SK-N-SH (cell line): ENCODE measurements at regions not wholly inside any gene's neighbourhood (a gene's known extent, or its start where the extent isn't known, plus 50 kb on each side); places are given as distances from the start of the nearest gene placed in this dataset.

ENCODE experiments used
- CTCF ChIA-PET: fragments of 300-600, 350-600 bp; formaldehyde crosslinking; extraction: SDS; loops from one replicate; lab custom pipeline; 2021; lab: Yijun Ruan, JAX
- POLR2A ChIA-PET: fragments of 350-600 bp; sonication (Branson Sonifier 250); formaldehyde crosslinking; extraction: SDS; loops from one replicate; lab custom pipeline; 2020; ENCODE audit warnings: antibody characterized with exemption, inconsistent platforms; lab: Yijun Ruan, JAX
- DNase-seq: peaks from one replicate; pipeline ENCODE4 v3.0.0; 2012
- H2AFZ ChIP-seq: fragments of 200-600 bp; sonication (generic); 2 replicates; pipeline ENCODE4 v1.8.1; 2016; ENCODE audit warnings: antibody characterized with exemption, mild to moderate bottlenecking, low read depth
- H3F3A ChIP-seq: fragments of 200-600 bp; sonication (generic); replicated peaks from 2 replicates; pipeline ENCODE3; 2016; ENCODE audit warnings: antibody characterized with exemption, mild to moderate bottlenecking; ENCODE audit not compliant: insufficient read depth
- H3K27ac ChIP-seq, 2 experiments: fragments of 200-500 bp in 1 of 2; fragments of 200-600 bp in 1 of 2; sonication (Bioruptor generic) in 1 of 2; sonication (generic), shearing (Covaris generic) in 1 of 2; 2 replicates each; pipeline versions ENCODE4 v1.5.1 to v1.6.1; 2014 to 2016; ENCODE audit warnings: low read depth in 2 of 2, inconsistent platforms in 1 of 2, low read length in 1 of 2, mild to moderate bottlenecking in 1 of 2, mixed read lengths in 1 of 2
- H3K27me3 ChIP-seq: fragments of 200-600 bp; sonication (generic), shearing (Covaris generic); 2 replicates; pipeline ENCODE4 v1.6.1; 2016; ENCODE audit warnings: mixed run types; ENCODE audit not compliant: insufficient read depth
- H3K36me3 ChIP-seq, 2 experiments: fragments of 200-500 bp in 1 of 2; fragments of 200-600 bp in 1 of 2; sonication (Bioruptor generic) in 1 of 2; sonication (generic) in 1 of 2; replicated peaks in 1 of 2; 2 replicates each; pipeline versions ENCODE3 to v1.5.1; 2014 to 2016; ENCODE audit warnings: low read length in 1 of 2, mild to moderate bottlenecking in 1 of 2; ENCODE audit not compliant: insufficient read depth in 2 of 2, control insufficient read depth in 1 of 2
- H3K4me1 ChIP-seq, 2 experiments: fragments of 200-500 bp in 1 of 2; fragments of 200-600 bp in 1 of 2; sonication (Bioruptor generic) in 1 of 2; sonication (generic), shearing (Covaris generic) in 1 of 2; 2 replicates each; pipeline versions ENCODE4 v1.5.1 to v1.6.1; 2014 to 2016; ENCODE audit warnings: low read depth in 1 of 2, low read length in 1 of 2, mixed run types in 1 of 2; ENCODE audit not compliant: insufficient read depth in 2 of 2, control insufficient read depth in 1 of 2
- H3K4me2 ChIP-seq: fragments of 200-600 bp; sonication (generic), shearing (Covaris generic); 2 replicates; pipeline ENCODE4 v1.6.1; 2017; ENCODE audit warnings: mixed run types
- H3K4me3 ChIP-seq, 2 experiments: fragments of 200-500 bp in 1 of 2; fragments of 200-600 bp in 1 of 2; sonication (Bioruptor generic) in 1 of 2; sonication (generic), shearing (Covaris generic) in 1 of 2; 2 replicates each; pipeline versions ENCODE4 v1.5.1 to v1.8.1; 2014 to 2016; ENCODE audit warnings: low read depth in 2 of 2, inconsistent platforms in 1 of 2, low read length in 1 of 2, mild to moderate bottlenecking in 1 of 2, mixed read lengths in 1 of 2, moderate library complexity in 1 of 2
- H3K79me2 ChIP-seq: fragments of 200-600 bp; sonication (generic); 2 replicates; pipeline ENCODE4 v1.8.1; 2017; ENCODE audit warnings: mild to moderate bottlenecking; ENCODE audit not compliant: insufficient read depth
- H3K9ac ChIP-seq: fragments of 200-600 bp; sonication (generic); 2 replicates; pipeline ENCODE4 v1.6.1; 2017; ENCODE audit warnings: mixed run types
- H3K9me2 ChIP-seq: fragments of 200-600 bp; sonication (generic); 2 replicates; pipeline ENCODE4 v1.6.1; 2017; ENCODE audit warnings: mixed run types
- H3K9me3 ChIP-seq: fragments of 200-600 bp; sonication (generic); 2 replicates; pipeline ENCODE4 v1.6.1; 2017; ENCODE audit warnings: mixed run types, mild to moderate bottlenecking, moderate library complexity
- H4K20me1 ChIP-seq: fragments of 200-600 bp; sonication (generic); 2 replicates; pipeline ENCODE4 v1.6.1; 2017; ENCODE audit warnings: mild to moderate bottlenecking, mixed run types; ENCODE audit not compliant: insufficient read depth
- CHD2 ChIP-seq: fragments of 150-350 bp; IDR thresholded peaks from 2 replicates; pipeline ENCODE4 v1.6.1; 2018; ENCODE audit warnings: low read length; ENCODE audit not compliant: partially characterized antibody
- EP300 ChIP-seq, 2 experiments: IDR thresholded peaks; 2 replicates each; pipeline versions ENCODE4 v1.4.0 to v1.6.1; 2012; ENCODE audit warnings: borderline replicate concordance in 1 of 2, low read depth in 1 of 2, low read length in 1 of 2
- EZH2phosphoT487 ChIP-seq: fragments of 200-600 bp; sonication (generic); IDR thresholded peaks from 2 replicates; pipeline ENCODE4 v1.6.1; 2017; ENCODE audit warnings: low read depth, mixed run types, mild to moderate bottlenecking, antibody characterized with exemption, moderate library complexity, borderline replicate concordance
- FOSL2 ChIP-seq: IDR thresholded peaks from 2 replicates; pipeline ENCODE4 v1.4.0; 2012; ENCODE audit warnings: low read depth, mild to moderate bottlenecking, moderate library complexity, borderline replicate concordance
- FOXJ3 ChIP-seq: sonication (generic); formaldehyde crosslinking; IDR thresholded peaks from 2 replicates; pipeline ENCODE4 v1.5.1; 2020; ENCODE audit warnings: mild to moderate bottlenecking, missing genetic modification reagents
- GATA2 ChIP-seq: sonication (generic); formaldehyde crosslinking; IDR thresholded peaks from 2 replicates; pipeline ENCODE4 v1.5.0; 2020; ENCODE audit warnings: mild to moderate bottlenecking, missing genetic modification reagents
- JUND ChIP-seq: IDR thresholded peaks from 2 replicates; pipeline ENCODE4 v1.4.0; 2012
- MAX ChIP-seq: IDR thresholded peaks from 2 replicates; pipeline ENCODE4 v1.4.0; 2012; ENCODE audit warnings: low read depth
- MEF2A ChIP-seq: IDR thresholded peaks from 2 replicates; pipeline ENCODE4 v1.4.0; 2012; ENCODE audit warnings: low read depth, borderline replicate concordance
- MXI1 ChIP-seq: IDR thresholded peaks from 2 replicates; pipeline ENCODE4 v1.6.1; 2012; ENCODE audit warnings: mild to moderate bottlenecking, low read depth, low read length, improper control_type of control experiment
- NFIC ChIP-seq: IDR thresholded peaks from 2 replicates; pipeline ENCODE4 v1.4.0; 2012; ENCODE audit warnings: borderline replicate concordance
- NRF1 ChIP-seq: IDR thresholded peaks from 2 replicates; pipeline ENCODE4 v1.6.1; 2012; ENCODE audit warnings: low read depth, mild to moderate bottlenecking, low read length
- RAD21 ChIP-seq: IDR thresholded peaks from 2 replicates; pipeline ENCODE4 v1.6.1; 2012; ENCODE audit warnings: mild to moderate bottlenecking, low read length
- RFX5 ChIP-seq: IDR thresholded peaks from 2 replicates; pipeline ENCODE4 v1.6.1; 2012; ENCODE audit warnings: mild to moderate bottlenecking, improper control_type of control experiment, low read length
- RXRA ChIP-seq: IDR thresholded peaks from 2 replicates; pipeline ENCODE4 v1.4.0; 2012; ENCODE audit warnings: low read depth, mild to moderate bottlenecking, borderline replicate concordance
- SIN3A ChIP-seq: IDR thresholded peaks from 2 replicates; pipeline ENCODE4 v1.6.1; 2012; ENCODE audit warnings: low read depth, mild to moderate bottlenecking, low read length, moderate library complexity, borderline replicate concordance
- TAF1 ChIP-seq: IDR thresholded peaks from 2 replicates; pipeline ENCODE4 v1.6.1; 2012; ENCODE audit warnings: low read depth, mild to moderate bottlenecking, low read length, moderate library complexity, borderline replicate concordance
- USF1 ChIP-seq: IDR thresholded peaks from 2 replicates; pipeline ENCODE4 v1.4.0; 2012; ENCODE audit warnings: low read depth, borderline replicate concordance
- USF2 ChIP-seq: fragments of 150-350 bp; IDR thresholded peaks from 2 replicates; pipeline ENCODE4 v1.6.1; 2017; ENCODE audit warnings: antibody characterized with exemption, low read length, low read depth, borderline replicate concordance
- ZBTB33 ChIP-seq: IDR thresholded peaks from 2 replicates; pipeline ENCODE4 v1.4.0; 2012; ENCODE audit warnings: low read depth, borderline replicate concordance
- WGBS: methylation state at CpG from one replicate; pipeline ENCODE4 v1.1.6; 2017; ENCODE audit warnings: low lambda C conversion rate; 5-methylcytosine and 5-hydroxymethylcytosine counted together

GRCh38 chr4:138773321-138773720 is 242.3 kb upstream of the NOCT start (continued):
- TF ChIP-seq FOSL2 (no peak), GATA2 (no peak)
- TF ChIP-seq, all 33 proteins: peak for 0

GRCh38 chr4:138772366-138772765 is 243.2 kb upstream of the NOCT start:
- H3K79me2 ChIP-seq: no peaks in the 10 kb centered on the region
- no peaks in the 10 kb centered on the region; the same call in 1 of the 2 replicates for H3K27me3 ChIP-seq
- no peak overlapping the region for H2AFZ ChIP-seq
- no peaks in the 10 kb centered on the region for H4K20me1 ChIP-seq
- CTCF ChIA-PET: interaction anchor here (1.9 kb wide), 1 partner anchor 14 kb away, joined by 4 read pairs; no protein-coding TSS in a partner anchor
- no peaks in the 10 kb centered on the region for H3F3A ChIP-seq
- no peak overlapping the region for H3K27ac ChIP-seq
- POLR2A ChIA-PET: no interaction called here
- H3K9me3 ChIP-seq: no peaks in the 10 kb centered on the region; the same call in 1 of the 2 replicates
- H3K9me2 ChIP-seq: no peaks in the 10 kb centered on the region
- H3K4me1 ChIP-seq: peaks cover 0 to 7% of the 10 kb centered on the region in 2 experiments; a peak in 1 of 4 replicates
- no peak overlapping the region for H3K9ac ChIP-seq
- DNase-seq: no peak
- TF ChIP-seq JUND (no peak), TAF1 (no peak), USF1 (no peak), ZBTB33 (no peak), MXI1 (no peak), SIN3A (no peak), NFIC (no peak), MAX (no peak), EZH2phosphoT487 (no peak), USF2 (no peak), RAD21 (no peak)
- no peak overlapping the region for H3K4me3 ChIP-seq
- H3K4me2 ChIP-seq: no peak overlapping the region
- H3K36me3 ChIP-seq: no peaks in the 10 kb centered on the region

GRCh38 chr4:138770818-138771217 is 244.8 kb upstream of the NOCT start:
- peaks cover 0 to 5% of the 10 kb centered on the region in 2 experiments; a peak in 1 of 4 replicates for H3K4me1 ChIP-seq
- H3K27ac ChIP-seq: no peak overlapping the region
- CTCF ChIA-PET: interaction anchor here (1.9 kb wide), 1 partner anchor 13 kb away, joined by 4 read pairs; no protein-coding TSS in a partner anchor
- DNase-seq: no peak
- H4K20me1 ChIP-seq: no peaks in the 10 kb centered on the region
- POLR2A ChIA-PET: no interaction called here
- no peaks in the 10 kb centered on the region; the same call in 1 of the 2 replicates for H3K27me3 ChIP-seq
- TF ChIP-seq CHD2 (no peak), NRF1 (no peak), MEF2A (no peak), RXRA (no peak), EZH2phosphoT487 (no peak), FOXJ3 (CRISPR knock-in tag) (no peak), JUND (no peak), EP300 (IDR thresholded peaks at IDR 0.05; ENCODE audit: borderline replicate concordance in 1 of 2, low read depth in 1 of 2, low read length in 1 of 2) (no peak), RFX5 (no peak)
- no peak overlapping the region for H3K4me3 ChIP-seq
- H3K9me2 ChIP-seq: no peaks in the 10 kb centered on the region
- no peaks in the 10 kb centered on the region for H3K79me2 ChIP-seq
- no peak overlapping the region for H3K4me2 ChIP-seq
- WGBS: 61% methylated on average over 4 of the region's 4 CpGs
- H3K9me3 ChIP-seq: no peaks in the 10 kb centered on the region
- H2AFZ ChIP-seq: no peak overlapping the region
- no peak overlapping the region for H3K9ac ChIP-seq
- H3F3A ChIP-seq: no peaks in the 10 kb centered on the region
- no peaks in the 10 kb centered on the region for H3K36me3 ChIP-seq
